Duodenal mucosa (tissue), 2 donors: ENCODE measurements at regions not wholly inside any gene's neighbourhood (a gene's known extent, or its start where the extent isn't known, plus 50 kb on each side); places are given as distances from the start of the nearest gene placed in this dataset.

Experiments
- H3K27ac ChIP-seq: one replicate; pipeline ENCODE4 v1.7.0; 2013; ENCODE audit warnings: low read depth, low read length
- H3K27me3 ChIP-seq, 2 donors: one replicate each; pipeline ENCODE4 v1.7.0; 2013; ENCODE audit warnings: low read length in 2 of 2, control low read depth in 1 of 2; ENCODE audit not compliant: insufficient read depth in 2 of 2, control insufficient read depth in 1 of 2
- H3K36me3 ChIP-seq, 2 donors: one replicate each; pipeline ENCODE4 v1.7.0; 2013; ENCODE audit warnings: low read length in 2 of 2, control low read depth in 1 of 2; ENCODE audit not compliant: insufficient read depth in 2 of 2, control insufficient read depth in 1 of 2
- H3K4me1 ChIP-seq, 2 donors: one replicate each; pipeline ENCODE4 v1.7.0; 2013; ENCODE audit warnings: low read length in 2 of 2, control low read depth in 1 of 2; ENCODE audit not compliant: insufficient read depth in 2 of 2, control insufficient read depth in 1 of 2
- H3K4me3 ChIP-seq, 2 donors: one replicate each; pipeline ENCODE4 v1.7.0; 2013; ENCODE audit warnings: low read length in 2 of 2, low read depth in 1 of 2
- H3K9ac ChIP-seq, 2 donors: one replicate each; pipeline ENCODE4 v1.7.0; 2013; ENCODE audit warnings: low read length in 2 of 2, low read depth in 1 of 2
- H3K9me3 ChIP-seq, 2 donors: one replicate each; pipeline ENCODE4 v1.7.0; 2013; ENCODE audit warnings: low read length in 2 of 2, control low read depth in 1 of 2; ENCODE audit not compliant: control insufficient read depth in 1 of 2

- H3K27ac ChIP-seq, result no peak overlapping the region
- H3K4me3 ChIP-seq, result no peak overlapping the region
- no peaks in the 10 kb centered on the region for H3K4me1 ChIP-seq
- H3K27me3 ChIP-seq, result no peaks in the 10 kb centered on the region
- no peaks in the 10 kb centered on the region for H3K36me3 ChIP-seq
- no peaks in the 10 kb centered on the region for H3K9me3 ChIP-seq
- no peak overlapping the region for H3K9ac ChIP-seq
Measured at GRCh38 chr2:138103156-138103555, 138.9 kb downstream of the HNMT start.

GRCh38 chr2:138104071-138104470 is 139.8 kb downstream of the HNMT start:
- Histone ChIP-seq H3K9ac (no peak overlapping the region), H3K27ac (no peak overlapping the region), H3K9me3 (no peaks in the 10 kb centered on the region), H3K4me3 (no peak overlapping the region), H3K27me3 (no peaks in the 10 kb centered on the region), H3K4me1 (no peaks in the 10 kb centered on the region), H3K36me3 (no peaks in the 10 kb centered on the region)

DNA sequence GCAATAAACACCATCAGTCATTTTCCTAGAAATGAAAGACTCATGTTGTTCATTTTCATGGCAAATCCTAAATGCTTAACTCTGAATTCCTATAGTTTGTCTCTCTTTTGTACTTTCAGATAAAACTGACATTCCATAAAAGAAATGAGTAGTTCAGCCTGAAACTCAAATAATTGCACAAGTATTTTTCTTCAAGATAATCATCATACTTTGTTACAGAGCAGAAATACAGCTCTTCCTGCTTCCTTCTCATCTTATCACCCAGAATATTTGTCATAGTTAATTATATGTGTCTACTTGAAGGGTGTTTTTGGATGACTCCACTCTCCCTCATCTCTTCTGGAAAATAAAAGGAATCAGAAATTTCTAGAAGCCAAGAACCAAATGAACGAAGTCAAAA is 141.1 kb downstream of the HNMT start:
- H3K9ac ChIP-seq, result no peak overlapping the region
- no peak overlapping the region for H3K4me3 ChIP-seq
- no peaks in the 10 kb centered on the region for H3K9me3 ChIP-seq
- H3K36me3 ChIP-seq, result no peaks in the 10 kb centered on the region
- H3K27ac ChIP-seq, result no peak overlapping the region
- H3K4me1 ChIP-seq, result no peaks in the 10 kb centered on the region
- H3K27me3 ChIP-seq, result no peaks in the 10 kb centered on the region

DNA sequence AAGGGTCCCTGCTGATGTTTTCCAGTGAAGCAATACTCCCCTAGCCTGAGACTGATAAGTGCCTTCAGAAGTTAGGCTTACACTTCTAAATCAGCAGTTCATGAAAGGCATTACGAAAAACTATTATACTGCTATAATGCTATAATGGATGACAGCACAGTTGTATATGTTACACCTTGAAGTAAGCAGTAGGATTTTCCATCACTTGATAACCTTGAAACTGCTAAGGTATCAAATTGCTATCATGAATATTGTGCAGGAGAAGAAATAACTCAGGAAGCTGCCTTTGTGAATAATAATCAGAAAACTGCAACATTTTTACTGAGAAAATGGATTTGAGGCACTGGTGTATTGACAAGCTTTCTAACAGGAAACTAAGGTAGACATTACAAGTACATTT is 142.3 kb downstream of the HNMT start:
- no peaks in the 10 kb centered on the region for H3K9me3 ChIP-seq
- no peaks in the 10 kb centered on the region for H3K36me3 ChIP-seq
- no peak overlapping the region for H3K4me3 ChIP-seq
- H3K4me1 ChIP-seq, result no peaks in the 10 kb centered on the region
- no peaks in the 10 kb centered on the region for H3K27me3 ChIP-seq
- H3K9ac ChIP-seq, result no peak overlapping the region
- H3K27ac ChIP-seq, result no peak overlapping the region

DNA sequence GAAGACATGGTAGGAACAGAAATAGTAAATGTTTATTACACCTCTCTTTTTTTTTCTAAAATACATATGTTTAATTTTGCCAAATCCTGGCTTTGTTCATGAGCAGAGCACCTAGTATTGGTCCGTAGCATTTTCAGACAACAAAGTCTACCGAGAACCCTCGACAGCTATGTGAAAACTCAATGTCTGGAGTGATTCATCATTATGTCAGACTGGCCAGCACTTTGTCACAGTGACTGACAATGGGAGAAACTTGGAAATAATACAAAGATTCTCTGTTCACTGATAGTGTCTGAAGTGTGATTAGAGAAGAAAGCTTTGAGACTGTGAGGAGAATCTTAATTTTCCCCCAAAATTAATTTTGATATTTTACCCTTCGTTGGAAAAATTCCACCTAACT is 143.0 kb downstream of the HNMT start:
- Histone ChIP-seq H3K27me3 (no peaks in the 10 kb centered on the region), H3K9me3 (no peaks in the 10 kb centered on the region), H3K36me3 (no peaks in the 10 kb centered on the region), H3K4me1 (no peaks in the 10 kb centered on the region), H3K27ac (no peak overlapping the region), H3K9ac (no peak overlapping the region), H3K4me3 (no peak overlapping the region)

GRCh38 chr2:138110453-138111083 is 146.3 kb downstream of the HNMT start:
- Histone ChIP-seq H3K27me3 (no peaks in the 10 kb centered on the region), H3K9me3 (no peaks in the 10 kb centered on the region), H3K27ac (no peak overlapping the region), H3K9ac (no peak overlapping the region), H3K4me1 (no peaks in the 10 kb centered on the region), H3K36me3 (no peaks in the 10 kb centered on the region), H3K4me3 (no peak overlapping the region)

GRCh38 chr2:138112536-138112935 is 148.3 kb downstream of the HNMT start:
- no peaks in the 10 kb centered on the region for H3K9me3 ChIP-seq
- H3K4me3 ChIP-seq, result no peak overlapping the region

DNA sequence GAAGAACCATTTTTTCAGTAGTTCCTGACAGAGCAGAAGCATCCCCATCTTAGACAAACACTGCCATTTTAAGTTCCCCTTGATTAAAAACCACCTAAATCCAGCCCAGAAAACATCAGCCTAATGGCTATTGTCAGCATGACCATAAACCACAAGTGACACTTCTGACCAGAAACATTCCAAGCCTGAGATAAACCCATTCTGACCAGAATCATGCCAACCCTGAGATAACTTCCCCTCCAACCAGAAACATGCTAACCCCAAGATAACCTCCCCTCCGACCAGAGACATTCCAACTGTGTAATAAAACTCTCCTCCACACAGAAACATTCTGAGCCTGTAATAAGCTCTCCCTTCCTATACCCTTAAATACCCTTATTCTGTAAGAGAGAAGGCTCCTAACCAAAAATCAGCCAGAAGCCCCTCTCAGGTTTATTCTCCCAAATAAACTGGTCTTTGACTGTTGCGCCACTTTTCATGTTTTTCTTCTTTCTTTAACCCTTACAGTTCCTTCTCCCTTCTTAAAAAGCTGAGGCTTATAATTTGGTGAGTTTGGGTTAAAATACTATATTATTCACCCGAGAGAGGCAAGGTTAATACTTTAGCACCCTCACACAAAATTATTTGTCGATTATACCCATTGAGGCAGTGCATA is 149.7 kb downstream of the HNMT start:
- Histone ChIP-seq H3K9ac (no peak overlapping the region), H3K9me3 (no peaks in the 10 kb centered on the region), H3K27me3 (no peaks in the 10 kb centered on the region), H3K36me3 (no peaks in the 10 kb centered on the region), H3K27ac (no peak overlapping the region), H3K4me1 (no peaks in the 10 kb centered on the region), H3K4me3 (no peak overlapping the region)

More at GRCh38 chr2:138112536-138112935, 148.3 kb downstream of the HNMT start:
- Histone ChIP-seq H3K9ac (no peak overlapping the region), H3K27me3 (no peaks in the 10 kb centered on the region), H3K4me1 (no peaks in the 10 kb centered on the region), H3K36me3 (no peaks in the 10 kb centered on the region), H3K27ac (no peak overlapping the region)

DNA sequence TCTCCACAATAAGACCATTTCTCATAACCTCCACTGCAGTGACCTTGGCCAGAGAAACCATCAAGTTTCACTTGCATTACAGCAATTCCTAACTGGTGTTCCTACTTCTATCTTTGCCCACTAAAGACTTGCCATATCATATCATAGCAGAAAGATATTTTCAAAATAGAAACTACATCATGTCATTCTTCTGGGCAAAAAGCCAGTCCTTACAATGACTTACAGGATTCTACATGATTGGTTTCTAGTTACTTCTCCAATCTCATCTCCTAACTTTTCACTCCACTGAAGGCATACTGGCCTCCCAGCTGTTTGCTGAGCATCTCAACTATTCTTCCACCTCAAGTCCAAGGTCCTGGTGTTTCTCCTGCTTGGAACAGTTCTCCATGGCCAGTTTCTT is 151.4 kb downstream of the HNMT start:
- Histone ChIP-seq H3K9me3 (no peaks in the 10 kb centered on the region), H3K36me3 (no peaks in the 10 kb centered on the region), H3K4me3 (no peak overlapping the region), H3K27me3 (no peaks in the 10 kb centered on the region), H3K27ac (no peak overlapping the region), H3K9ac (no peak overlapping the region), H3K4me1 (no peaks in the 10 kb centered on the region)

GRCh38 chr2:138116456-138116855 is 152.2 kb downstream of the HNMT start:
- H3K9ac ChIP-seq, result no peak overlapping the region
- no peaks in the 10 kb centered on the region for H3K9me3 ChIP-seq
- no peaks in the 10 kb centered on the region for H3K27me3 ChIP-seq
- no peaks in the 10 kb centered on the region for H3K36me3 ChIP-seq
- no peaks in the 10 kb centered on the region for H3K4me1 ChIP-seq
- no peak overlapping the region for H3K27ac ChIP-seq
- no peak overlapping the region for H3K4me3 ChIP-seq
